UCSD-AML1 (cell line): ENCODE measurements at regions not wholly inside any gene's neighbourhood (a gene's known extent, or its start where the extent isn't known, plus 50 kb on each side); places are given as distances from the start of the nearest gene placed in this dataset.

ENCODE experiments used
- DNase-seq: peaks from one replicate; lab custom pipeline; 2025; ENCODE audit not compliant: unreplicated experiment; lab: John Stamatoyannopoulos, UW

- no peak for DNase-seq
Measured at GRCh38 chr2:118699447-118700175, 147.8 kb downstream of the EN1 start.

GRCh38 chr2:118698564-118698963, 148.9 kb downstream of the EN1 start:
- DNase-seq = no peak

DNA sequence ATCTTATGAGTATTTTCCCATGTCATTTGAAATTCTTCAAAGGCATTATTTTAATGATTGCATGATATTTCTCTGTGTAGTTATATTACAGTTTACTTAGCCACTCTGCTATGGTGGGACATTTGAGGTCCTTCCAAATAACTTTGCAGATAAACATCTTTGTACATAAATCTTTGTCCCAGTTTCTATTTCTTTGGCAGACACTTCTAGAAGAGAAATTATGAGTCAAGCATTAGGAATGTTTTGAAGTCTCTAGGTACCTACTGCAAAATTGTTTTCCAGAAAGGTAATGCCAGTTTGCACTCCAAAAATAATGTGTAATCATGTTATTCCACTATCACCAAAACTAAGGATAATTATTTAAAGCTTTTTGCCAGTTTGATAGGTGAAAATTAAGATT, 149.7 kb downstream of the EN1 start:
- DNase-seq = no peak

GRCh38 chr2:118696786-118697465, 150.5 kb downstream of the EN1 start:
- DNase-seq = no peak

GRCh38 chr2:118693287-118693822, 154.1 kb downstream of the EN1 start:
- no peak for DNase-seq

- no peak for DNase-seq
Measured at GRCh38 chr2:118689874-118690273, 157.6 kb downstream of the EN1 start.

GRCh38 chr2:118689456-118689855, 158.0 kb downstream of the EN1 start:
- no peak for DNase-seq

- DNase-seq = no peak
Measured at GRCh38 chr2:118689033-118689432, 158.4 kb downstream of the EN1 start.

DNA sequence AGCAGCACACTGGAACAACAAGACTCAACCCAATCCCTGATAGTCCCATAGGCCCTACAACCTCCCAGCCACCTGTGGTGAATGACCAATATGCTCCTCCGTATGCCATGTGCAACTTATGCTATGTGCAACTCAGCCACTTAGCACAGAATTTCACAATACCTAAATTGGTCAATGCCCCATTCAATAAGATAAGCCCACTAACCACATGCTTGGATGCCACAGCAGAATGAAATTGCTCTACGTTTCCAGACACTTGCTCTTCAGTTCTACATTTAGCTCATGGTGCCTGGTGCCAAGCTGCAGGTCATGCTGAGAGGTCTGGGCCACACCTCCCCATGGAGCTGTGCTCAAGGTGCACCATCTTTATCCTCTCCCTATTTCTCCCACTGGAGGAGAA, 159.8 kb downstream of the EN1 start:
- DNase-seq = no peak

GRCh38 chr2:118687192-118687591, 160.3 kb downstream of the EN1 start:
- no peak for DNase-seq

DNA sequence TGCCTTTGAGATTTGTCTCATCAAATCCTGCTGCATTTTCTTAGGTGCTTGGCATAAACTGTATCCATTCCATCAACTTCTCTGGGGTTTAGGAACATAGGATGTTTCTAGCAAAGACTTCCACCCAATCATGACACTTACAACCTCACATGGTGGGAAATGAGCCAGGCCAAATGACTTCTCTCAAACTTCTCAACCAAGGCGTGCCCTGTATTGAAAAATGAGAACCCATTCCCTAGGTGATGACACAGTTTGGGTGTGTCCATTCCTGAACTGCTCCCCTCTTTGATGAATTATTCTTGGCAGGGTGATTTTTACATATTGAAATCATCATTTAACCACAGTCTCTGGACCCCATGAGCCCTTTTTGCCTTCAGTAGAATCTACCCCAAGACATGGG, 161.1 kb downstream of the EN1 start:
- DNase-seq = no peak

GRCh38 chr2:118683460-118683859, 164.0 kb downstream of the EN1 start:
- DNase-seq = no peak

DNA sequence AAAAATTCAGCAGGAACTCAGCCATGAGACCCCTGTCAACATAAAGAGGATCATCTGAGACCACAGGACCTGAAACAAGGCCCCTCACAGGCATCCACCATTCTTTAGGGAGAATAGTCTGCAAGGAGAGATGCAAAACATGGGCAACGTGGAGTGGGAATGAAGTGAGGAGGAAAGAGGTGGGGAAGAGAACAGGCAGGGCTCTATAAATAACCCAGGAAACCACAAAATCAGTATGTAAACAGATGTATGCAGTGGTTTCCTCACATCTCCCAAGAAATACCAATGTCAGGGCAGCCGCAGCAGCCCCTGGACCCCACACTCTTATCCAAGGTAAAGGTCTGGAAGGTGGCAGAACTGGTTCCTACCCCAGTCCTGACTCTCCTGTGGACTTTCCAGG, 168.5 kb downstream of the EN1 start:
- DNase-seq = no peak

DNA sequence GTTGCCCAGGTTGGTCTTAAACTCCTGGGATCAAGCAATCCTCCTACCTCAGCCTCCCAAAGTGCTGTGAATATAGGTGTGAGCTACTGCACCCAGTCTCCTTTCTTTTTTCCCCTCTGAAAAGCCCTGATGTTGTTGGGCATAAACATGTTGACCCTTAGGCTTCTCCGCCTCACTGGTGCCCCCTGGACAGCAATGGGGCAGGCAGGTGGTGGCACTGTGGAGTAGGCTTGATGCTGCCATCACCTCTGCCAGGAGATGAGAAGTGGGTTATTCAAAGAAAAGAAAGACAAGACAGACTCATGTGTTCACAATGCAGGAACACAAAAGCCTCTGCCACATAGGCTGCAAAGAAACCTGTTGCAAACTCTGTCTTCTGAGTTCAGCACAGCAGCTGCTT, 169.9 kb downstream of the EN1 start:
- no peak for DNase-seq

DNA sequence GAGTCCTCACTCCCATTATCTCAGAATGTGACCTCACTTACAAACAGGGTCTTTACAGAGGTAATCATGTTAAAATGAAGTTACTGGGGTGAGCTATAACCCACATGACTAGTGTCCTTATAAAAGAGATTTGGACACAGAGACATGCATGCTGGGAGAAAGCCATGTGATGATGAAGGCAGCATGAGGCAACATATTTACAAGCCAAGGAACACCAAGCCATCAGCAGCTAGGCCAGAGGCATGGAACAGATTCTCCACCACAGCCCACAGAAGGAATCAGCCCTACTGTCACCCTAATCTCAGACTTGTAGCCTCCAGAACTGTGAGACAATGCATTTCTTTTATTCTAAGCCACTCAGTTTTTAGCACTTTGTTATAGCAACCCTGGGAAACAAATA, 171.9 kb downstream of the EN1 start:
- DNase-seq = no peak

GRCh38 chr2:118672571-118673158, 174.8 kb downstream of the EN1 start:
- DNase-seq = no peak

DNA sequence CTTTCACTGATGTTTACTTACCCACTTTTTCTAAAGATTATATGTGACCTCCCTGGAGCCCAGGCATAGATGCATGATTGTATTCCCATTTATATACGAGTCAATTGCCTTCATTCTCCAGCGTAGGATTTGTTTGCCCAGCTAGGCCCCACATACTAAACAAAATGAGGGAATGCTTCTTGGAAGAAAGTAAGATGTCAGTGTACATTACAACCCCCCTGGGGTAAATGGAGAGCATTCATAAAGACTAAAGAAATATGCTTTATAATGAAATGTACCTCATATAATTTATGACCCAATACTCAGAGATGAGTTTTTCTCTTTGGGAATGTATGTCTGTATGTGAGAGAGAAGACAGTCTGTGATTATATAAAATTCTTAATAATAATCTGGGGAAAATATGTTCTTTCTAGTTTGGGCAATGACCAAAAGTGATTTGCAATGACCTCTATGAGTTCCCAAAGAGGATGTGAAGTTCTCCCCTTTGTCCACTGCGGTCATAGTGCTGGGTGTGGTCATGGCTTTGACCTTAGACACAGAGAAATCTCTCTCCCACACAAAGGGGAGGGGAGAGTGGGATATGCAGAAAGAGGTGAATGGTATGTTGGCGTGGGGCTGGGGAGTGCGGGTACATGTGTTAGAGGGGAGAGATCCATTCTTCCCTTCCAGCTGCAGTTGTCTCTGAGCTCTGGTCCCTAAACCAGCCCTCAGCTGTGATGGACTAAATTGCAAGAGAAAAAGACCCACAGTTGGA, 175.6 kb downstream of the EN1 start:
- DNase-seq = no peak

GRCh38 chr2:118670838-118671237, 176.6 kb downstream of the EN1 start:
- no peak for DNase-seq

- no peak for DNase-seq
Measured at GRCh38 chr2:118670276-118670675, 177.2 kb downstream of the EN1 start.

DNA sequence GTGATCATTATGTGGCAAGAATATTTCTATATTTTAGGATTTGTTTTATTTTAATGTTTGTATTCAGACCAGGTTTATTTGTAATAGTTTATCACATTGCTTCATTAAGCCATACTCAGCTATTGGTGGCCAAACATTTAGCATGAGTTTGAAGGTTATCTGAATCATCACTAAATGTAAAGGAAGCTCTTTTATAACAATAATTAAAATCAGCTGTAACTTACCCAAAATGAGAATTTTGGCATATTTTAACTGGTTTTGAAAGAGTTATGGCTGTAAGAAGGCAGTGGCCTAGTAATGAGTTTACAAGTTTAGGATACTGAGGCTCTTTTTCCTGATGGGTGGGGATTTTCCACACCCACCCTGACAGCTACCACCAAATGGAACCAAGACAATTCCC, 177.8 kb downstream of the EN1 start:
- no peak for DNase-seq
